ENCODE measurements at regions not wholly inside any gene's neighbourhood (a gene's known extent, or its start where the extent isn't known, plus 50 kb on each side); places are given as distances from the start of the nearest gene placed in this dataset.
"Not testable (repeated sequence)": the region's sequence is repeated elsewhere in the genome, so short reads cannot be mapped to it uniquely, and the experiment has no call there.

- TF ChIP-seq CTCF (IDR thresholded peaks at IDR 0.05), result no peak
- TF ChIP-seq POLR2A (IDR thresholded peaks at IDR 0.05), result no peak
- no peak for TF ChIP-seq POLR2AphosphoS5 (IDR thresholded peaks at IDR 0.05)
- H3K36me3 ChIP-seq, result no peaks in the 10 kb centered on the region
- H3K27me3 ChIP-seq (replicated peaks; ENCODE audit: insufficient read depth), result no peaks in the 10 kb centered on the region
- WGBS, result 68% methylated on average over 10 of the region's 13 CpGs
- no peak overlapping the region for H3K27ac ChIP-seq
- H3K4me3 ChIP-seq, result no peak overlapping the region
- no peaks in the 10 kb centered on the region for H3K9me3 ChIP-seq
- DNase-seq (ENCODE audit: low spot score), result no peak
- intact Hi-C loops (cut with DNase I), result no loop called here
- no peaks in the 10 kb centered on the region for H3K4me1 ChIP-seq (replicated peaks)
These were observed 181.9 kb upstream of the ZNF469 start for GRCh38 chr16:88200896-88201185.

- H3K4me3 ChIP-seq; DNase-seq (ENCODE audit: low spot score); H3K9me3 ChIP-seq; intact Hi-C loops (cut with DNase I); H3K27ac ChIP-seq; H3K27me3 ChIP-seq (replicated peaks; ENCODE audit: insufficient read depth); H3K36me3 ChIP-seq; H3K4me1 ChIP-seq (replicated peaks): not testable (repeated sequence)
- 91% methylated on average over 9 of the region's 9 CpGs for WGBS
These were observed 181.1 kb upstream of the ZNF469 start for GRCh38 chr16:88201611-88202010.

- 83% methylated on average over 13 of the region's 13 CpGs for WGBS
- Histone ChIP-seq H3K27me3 (replicated peaks; ENCODE audit: insufficient read depth) (no peaks in the 10 kb centered on the region), H3K36me3 (no peaks in the 10 kb centered on the region), H3K9me3 (no peaks in the 10 kb centered on the region), H3K4me3 (no peak overlapping the region), H3K27ac (no peak overlapping the region), H3K4me1 (replicated peaks) (no peaks in the 10 kb centered on the region)
- intact Hi-C loops (cut with DNase I), result no loop called here
- no peak for DNase-seq (ENCODE audit: low spot score)
- TF ChIP-seq POLR2AphosphoS5 (IDR thresholded peaks at IDR 0.05), result no peak
- no peak for TF ChIP-seq POLR2A (IDR thresholded peaks at IDR 0.05)
- TF ChIP-seq CTCF (IDR thresholded peaks at IDR 0.05), result no peak
These were observed 180.5 kb upstream of the ZNF469 start for GRCh38 chr16:88202207-88202745.

- H3K27me3 ChIP-seq (replicated peaks; ENCODE audit: insufficient read depth); H3K9me3 ChIP-seq; H3K27ac ChIP-seq; DNase-seq (ENCODE audit: low spot score); H3K4me3 ChIP-seq; intact Hi-C loops (cut with DNase I); H3K36me3 ChIP-seq; H3K4me1 ChIP-seq (replicated peaks): not testable (repeated sequence)
- WGBS, result 89% methylated on average over 27 of the region's 37 CpGs
These were observed 179.7 kb upstream of the ZNF469 start for GRCh38 chr16:88202856-88203681.

GRCh38 chr16:88204131-88205110 is 178.3 kb upstream of the ZNF469 start:
- H3K4me3 ChIP-seq; H3K9me3 ChIP-seq; intact Hi-C loops (cut with DNase I); H3K27me3 ChIP-seq (replicated peaks; ENCODE audit: insufficient read depth); H3K27ac ChIP-seq; DNase-seq (ENCODE audit: low spot score); H3K36me3 ChIP-seq; H3K4me1 ChIP-seq (replicated peaks): not testable (repeated sequence)
- WGBS, result 91% methylated on average over 36 of the region's 37 CpGs

- H3K4me1 ChIP-seq (replicated peaks); H3K27me3 ChIP-seq (replicated peaks; ENCODE audit: insufficient read depth); H3K27ac ChIP-seq; DNase-seq (ENCODE audit: low spot score); H3K36me3 ChIP-seq; intact Hi-C loops (cut with DNase I); H3K4me3 ChIP-seq; H3K9me3 ChIP-seq: not testable (repeated sequence)
- WGBS, result 92% methylated on average over 17 of the region's 17 CpGs
These were observed 177.3 kb upstream of the ZNF469 start for GRCh38 chr16:88205482-88205881.

- H3K4me3 ChIP-seq; H3K4me1 ChIP-seq (replicated peaks); H3K27ac ChIP-seq; H3K36me3 ChIP-seq; H3K27me3 ChIP-seq (replicated peaks; ENCODE audit: insufficient read depth); DNase-seq (ENCODE audit: low spot score); H3K9me3 ChIP-seq; intact Hi-C loops (cut with DNase I): not testable (repeated sequence)
- 96% methylated on average over 12 of the region's 16 CpGs for WGBS
These were observed 176.8 kb upstream of the ZNF469 start for GRCh38 chr16:88206006-88206405.

GRCh38 chr16:88206516-88206915 is 176.2 kb upstream of the ZNF469 start:
- H3K4me3 ChIP-seq; H3K27me3 ChIP-seq (replicated peaks; ENCODE audit: insufficient read depth); DNase-seq (ENCODE audit: low spot score); H3K9me3 ChIP-seq; H3K36me3 ChIP-seq; H3K27ac ChIP-seq; intact Hi-C loops (cut with DNase I); H3K4me1 ChIP-seq (replicated peaks): not testable (repeated sequence)
- 91% methylated on average over 8 of the region's 22 CpGs for WGBS

Measured in prostate gland (tissue), 2 donors.